NCI-H345 treated with DMSO at 0.1 percent for 48 hours (cell line): ENCODE measurements at regions not wholly inside any gene's neighbourhood (a gene's known extent, or its start where the extent isn't known, plus 50 kb on each side); places are given as distances from the start of the nearest gene placed in this dataset.
"Not testable (repeated sequence)": the region's sequence is repeated elsewhere in the genome, so short reads cannot be mapped to it uniquely, and the experiment has no call there.

Experiments
- DNase-seq: peaks from one replicate; lab custom pipeline; 2025; ENCODE audit not compliant: unreplicated experiment; lab: John Stamatoyannopoulos, UW

DNA sequence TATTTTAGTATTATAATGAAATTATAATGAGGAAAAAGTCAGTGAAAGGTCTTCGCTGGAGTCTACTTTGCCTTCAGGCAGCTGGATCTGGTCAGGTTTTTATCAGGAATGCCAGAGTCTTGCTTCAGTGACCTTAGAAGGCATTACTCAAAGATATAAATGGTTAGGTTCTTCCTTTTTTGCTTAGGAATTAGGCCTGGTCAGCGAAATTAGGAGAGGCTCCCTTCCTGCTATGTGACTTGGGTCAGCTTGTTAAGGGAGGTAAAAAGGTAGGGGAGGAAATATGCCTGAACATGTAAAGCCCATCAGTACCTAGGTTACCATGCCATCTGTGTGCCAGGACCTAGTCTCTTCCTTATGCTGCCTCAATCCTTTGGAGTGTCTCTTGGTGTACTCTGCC lies 115.1 kb downstream of the OTOR start:
- DNase-seq = no peak

DNA sequence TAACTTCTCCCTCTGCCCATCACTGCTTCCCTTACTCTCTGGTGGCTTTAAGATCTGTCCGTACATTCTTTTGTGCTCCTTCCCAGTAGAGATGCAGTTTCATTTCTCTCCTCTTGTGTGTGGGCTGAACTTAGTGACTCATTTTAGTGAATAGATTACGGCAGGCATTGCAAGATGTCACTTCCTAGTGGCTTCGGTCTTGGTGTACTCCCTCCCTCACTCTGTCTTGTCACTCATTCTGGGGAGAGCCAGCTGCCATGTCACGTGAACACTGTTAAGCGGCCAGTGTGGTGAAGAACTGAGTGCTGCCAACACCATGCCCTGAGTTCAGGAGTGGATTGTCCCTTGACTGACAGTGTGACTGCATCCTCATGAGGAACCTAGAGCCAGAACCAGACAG lies 115.9 kb downstream of the OTOR start:
- no peak for DNase-seq

DNA sequence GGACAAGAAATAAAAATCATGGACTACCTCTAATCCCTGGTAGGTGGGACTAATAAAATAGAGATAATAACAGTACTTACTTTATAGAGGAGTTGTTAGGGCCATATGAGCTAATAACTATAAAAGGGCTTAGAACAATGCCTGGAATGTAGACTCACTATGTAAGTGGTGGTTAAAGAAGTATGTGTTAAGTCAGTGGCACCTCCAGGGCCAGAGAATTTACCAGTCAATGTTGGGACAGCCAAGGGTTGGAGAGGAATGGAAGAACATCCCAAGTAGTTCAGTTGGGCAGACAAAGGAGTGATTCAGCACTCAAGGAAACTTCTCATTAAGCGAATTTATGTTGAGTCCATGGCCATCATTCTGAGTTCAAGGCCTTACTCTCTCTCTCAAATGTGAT lies 116.8 kb downstream of the OTOR start:
- no peak for DNase-seq

DNA sequence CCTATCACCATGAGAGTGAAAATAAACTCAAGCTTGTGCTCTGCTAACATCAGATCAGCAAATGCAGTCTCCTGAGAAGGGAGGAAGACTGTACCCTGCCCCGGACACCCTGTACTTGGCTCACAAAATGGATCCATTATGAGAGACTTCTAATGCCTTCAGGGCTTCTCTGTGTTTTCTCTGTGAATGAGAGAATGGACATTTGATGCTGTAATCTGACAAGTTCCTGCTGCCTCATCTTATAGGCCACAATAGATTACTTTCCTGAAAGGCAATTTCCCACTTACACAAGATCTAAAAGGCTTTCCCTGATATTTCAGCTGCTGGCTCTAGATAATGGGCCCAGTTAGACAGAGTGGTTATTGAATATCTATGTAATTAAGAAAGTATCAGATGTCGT lies 117.2 kb downstream of the OTOR start:
- no peak for DNase-seq

DNA sequence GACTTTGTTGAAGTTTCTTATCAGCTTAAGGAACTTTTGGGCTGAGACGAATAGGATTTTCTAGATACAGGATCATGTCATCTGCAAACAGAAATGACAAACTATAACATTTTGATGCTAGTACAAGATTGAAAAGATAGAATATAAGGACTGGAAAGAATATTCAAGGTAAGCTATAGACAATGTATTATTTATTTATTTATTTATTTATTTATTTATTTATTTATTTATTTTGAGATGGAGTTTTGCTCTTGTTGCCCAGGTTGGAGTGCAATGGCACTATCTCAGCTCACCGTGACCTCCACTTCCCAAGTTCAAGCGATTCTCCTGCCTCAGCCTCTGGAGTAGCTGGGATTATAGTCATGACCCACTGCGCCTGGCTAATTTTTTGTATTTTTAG lies 125.0 kb downstream of the OTOR start:
- DNase-seq = not testable (repeated sequence)

DNA sequence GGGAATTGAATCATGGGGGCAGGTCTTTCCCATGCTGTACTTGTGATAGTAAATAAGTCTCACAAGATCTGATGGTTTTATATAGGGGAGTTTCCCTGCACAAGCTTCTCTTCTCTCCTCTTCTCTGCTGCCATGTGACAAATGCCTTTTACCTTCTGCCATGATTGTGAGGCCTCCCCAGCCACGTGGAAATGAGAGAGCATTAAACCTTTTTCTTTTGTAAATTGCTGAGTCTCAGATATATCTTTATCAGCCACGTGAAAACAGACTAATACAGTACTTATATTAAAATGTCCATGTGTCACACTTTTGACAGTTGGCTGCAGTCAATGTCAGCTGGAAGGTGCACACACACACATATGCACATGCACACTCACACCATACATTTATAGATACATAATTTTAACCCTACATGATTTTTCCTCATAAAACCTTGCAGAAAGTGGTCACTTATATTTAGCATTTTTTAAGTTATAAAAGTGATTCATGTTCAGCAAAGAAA lies 128.9 kb downstream of the OTOR start:
- no peak for DNase-seq

DNA sequence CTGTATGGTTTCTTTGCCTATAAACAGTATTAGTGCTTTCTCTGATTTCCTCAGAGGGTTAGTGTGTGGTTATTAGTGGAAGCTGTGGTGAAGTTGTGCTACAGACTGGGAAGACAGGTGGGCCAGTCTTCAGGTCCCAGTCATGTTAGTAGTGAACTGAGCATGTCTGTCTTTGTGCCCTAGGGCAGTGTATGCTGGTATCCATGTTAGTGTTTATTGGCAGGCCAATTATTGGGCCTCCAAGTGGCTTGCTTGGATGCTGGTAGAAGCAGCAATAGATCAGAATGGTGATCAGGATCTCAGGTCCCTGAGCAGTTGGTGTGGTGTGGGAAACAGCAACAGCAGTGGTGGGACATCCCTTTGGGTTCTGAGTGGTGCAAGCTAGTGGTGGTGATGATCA lies 137.6 kb downstream of the OTOR start:
- DNase-seq = no peak

DNA sequence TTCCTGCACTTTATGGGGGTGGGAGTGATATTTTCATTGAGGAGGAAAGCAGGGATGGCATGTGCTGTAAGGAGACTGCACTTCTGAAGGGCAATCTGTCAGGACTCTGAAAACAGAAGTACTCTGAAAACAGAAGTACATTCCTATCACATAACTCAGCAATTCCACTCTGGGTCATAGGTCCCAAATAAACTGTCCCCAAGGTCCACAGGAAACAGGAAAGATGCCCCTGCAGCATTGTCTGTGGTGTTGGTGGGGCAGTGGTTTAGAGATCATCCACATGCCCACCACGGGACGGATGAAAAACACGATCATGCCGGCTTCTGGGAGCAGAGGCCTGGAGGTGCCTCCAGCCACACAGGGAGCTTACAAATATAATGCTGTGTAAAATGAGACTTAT lies 150.3 kb downstream of the OTOR start:
- DNase-seq = no peak

DNA sequence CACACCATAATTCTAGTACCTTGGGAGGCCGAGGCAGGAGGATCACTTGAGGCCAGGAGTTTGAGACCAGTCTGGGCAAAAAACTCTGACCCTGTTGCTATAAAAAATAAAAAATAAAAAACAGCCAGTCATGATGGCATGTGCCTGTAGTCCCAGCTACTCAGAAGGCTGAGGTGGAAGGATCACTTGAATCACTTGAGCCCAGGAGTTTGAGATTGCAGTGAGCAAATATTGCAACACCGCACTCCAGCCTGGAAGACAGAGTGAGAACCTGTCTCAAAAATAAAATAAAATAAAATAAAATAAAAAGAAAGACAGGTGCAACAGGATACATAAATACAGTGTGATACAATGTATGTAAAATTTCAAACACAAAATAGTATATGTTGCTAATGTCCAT lies 154.5 kb downstream of the OTOR start:
- DNase-seq = no peak

DNA sequence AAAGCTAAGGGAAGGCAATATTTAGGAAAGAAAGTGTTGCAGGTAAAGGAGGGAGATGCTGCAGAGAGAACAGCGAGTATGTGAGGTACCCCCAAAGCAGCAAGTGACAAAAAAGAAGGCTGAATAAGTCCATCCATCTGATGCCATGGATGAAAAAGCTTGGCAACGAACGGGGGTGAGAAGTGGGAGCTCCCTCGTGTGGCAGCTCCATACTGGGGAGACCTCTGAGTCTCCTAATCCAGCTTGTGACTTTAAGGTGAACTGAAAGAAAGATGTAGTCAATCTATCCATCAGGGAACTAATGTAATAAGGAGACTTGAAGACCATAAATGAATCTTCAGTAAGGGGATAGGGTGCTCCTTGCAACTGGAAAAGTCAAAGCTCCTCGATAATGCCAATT lies 156.6 kb downstream of the OTOR start:
- no peak for DNase-seq

DNA sequence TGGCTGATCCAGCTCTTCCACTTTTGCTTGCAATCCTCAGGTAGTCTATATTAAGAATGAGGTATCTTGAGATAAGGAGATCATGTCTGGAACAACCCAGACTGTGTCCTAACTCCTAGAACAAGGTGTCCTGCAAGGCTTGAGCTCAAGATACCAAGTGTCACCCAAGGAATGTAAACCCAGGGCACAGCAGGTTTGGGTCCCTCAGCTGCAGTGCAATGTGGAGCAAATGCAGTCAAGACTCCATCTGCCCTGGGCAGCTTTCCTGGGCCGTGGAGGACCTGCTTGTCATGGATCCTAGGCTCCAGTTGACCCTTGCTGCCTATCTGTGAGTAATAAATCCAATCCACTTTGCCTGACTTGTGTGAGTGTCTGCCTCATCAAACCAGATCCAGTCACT lies 166.1 kb downstream of the OTOR start:
- no peak for DNase-seq

DNA sequence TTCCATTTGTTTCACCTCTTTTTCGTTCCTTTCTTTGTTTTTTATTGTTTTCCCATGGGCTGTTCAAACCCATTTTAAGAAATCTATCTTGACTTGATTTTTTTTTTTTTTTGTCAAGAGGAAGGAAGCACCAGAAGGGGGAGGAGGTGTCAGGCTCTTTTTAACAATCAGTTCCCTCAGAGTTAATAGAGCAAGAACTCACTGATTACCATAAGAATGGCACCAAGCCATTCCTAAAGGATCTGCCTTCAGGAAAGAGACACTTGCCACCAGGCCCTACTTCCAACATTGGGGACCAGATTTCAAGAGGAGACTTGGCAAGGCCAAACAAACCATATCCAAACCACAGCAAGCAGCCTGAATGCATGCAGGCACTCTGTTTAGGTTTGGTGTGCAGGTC lies 168.0 kb downstream of the OTOR start:
- DNase-seq = no peak

DNA sequence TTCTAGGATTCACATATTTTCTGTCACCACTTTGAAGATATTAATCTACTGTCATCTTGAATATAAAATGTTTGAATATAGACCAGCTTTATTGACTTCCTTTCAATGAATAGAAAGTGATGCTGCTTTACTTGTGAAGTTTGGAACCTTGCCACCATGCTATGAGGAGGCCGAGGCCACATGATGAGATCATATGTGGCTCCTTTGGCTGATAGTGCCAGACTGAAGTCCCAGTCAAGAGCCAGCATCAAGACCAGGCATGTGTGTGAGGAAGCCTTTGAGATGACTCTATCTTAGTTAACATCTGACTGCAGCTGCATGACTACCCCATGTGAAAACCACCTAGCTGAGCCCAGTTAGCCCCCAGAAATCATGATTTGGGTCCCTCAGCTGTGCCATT lies 169.5 kb downstream of the OTOR start:
- DNase-seq = no peak

DNA sequence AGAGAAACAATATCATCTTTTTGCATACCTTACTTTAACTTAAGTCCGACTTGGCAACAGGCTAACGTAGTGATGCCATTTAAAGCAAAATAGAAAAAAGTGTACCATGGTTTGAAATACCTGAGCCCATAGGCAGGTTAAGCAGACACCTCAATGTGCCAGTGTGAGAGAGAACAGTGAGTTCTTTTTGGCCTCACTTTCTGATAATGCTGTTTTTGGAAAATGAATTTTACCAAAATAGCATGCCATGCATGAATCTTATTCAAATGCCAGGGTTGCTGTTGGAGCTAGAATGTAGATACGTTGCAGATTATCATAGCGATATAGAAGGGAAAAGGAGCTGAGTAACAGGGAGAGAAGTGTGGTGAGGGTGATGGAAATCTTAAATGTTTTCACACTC lies 170.2 kb downstream of the OTOR start:
- DNase-seq = no peak

DNA sequence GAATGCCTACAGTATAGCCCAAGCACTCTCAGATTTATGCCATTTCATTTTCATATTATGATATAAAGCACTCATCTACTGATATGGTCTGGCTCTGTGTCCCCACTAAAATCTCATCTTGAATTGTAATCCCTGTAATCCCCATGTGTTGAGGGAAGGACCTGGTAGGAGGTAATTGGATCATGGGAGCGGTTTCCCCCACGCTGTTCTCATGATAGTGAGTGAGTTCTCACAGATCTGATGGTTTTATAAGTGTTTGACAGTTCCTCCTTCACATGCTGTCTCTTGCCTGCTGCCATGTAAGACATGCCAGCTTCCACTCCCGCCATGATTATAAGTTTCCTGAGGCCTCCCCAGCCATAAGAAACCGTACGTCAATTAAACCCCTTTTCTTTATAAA lies 171.7 kb downstream of the OTOR start:
- DNase-seq = no peak

DNA sequence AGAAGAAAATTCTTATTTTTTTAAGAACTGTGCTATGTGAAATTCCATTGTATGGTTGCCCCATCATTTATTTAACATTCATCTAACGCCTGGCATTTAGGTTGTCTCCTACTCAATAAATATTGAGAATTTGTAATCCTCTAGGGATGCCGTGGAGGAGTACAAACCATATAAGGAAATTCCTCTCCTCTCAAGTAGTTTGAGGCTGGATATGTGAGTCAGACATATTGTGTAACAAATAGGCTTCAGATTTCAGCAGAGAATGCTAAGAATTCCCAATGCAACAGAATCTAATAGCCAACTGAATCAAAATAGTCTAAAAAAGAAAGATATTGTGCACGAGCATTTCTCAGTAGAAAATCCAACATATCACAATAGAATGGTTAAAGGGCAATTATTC lies 174.7 kb downstream of the OTOR start:
- DNase-seq = no peak

DNA sequence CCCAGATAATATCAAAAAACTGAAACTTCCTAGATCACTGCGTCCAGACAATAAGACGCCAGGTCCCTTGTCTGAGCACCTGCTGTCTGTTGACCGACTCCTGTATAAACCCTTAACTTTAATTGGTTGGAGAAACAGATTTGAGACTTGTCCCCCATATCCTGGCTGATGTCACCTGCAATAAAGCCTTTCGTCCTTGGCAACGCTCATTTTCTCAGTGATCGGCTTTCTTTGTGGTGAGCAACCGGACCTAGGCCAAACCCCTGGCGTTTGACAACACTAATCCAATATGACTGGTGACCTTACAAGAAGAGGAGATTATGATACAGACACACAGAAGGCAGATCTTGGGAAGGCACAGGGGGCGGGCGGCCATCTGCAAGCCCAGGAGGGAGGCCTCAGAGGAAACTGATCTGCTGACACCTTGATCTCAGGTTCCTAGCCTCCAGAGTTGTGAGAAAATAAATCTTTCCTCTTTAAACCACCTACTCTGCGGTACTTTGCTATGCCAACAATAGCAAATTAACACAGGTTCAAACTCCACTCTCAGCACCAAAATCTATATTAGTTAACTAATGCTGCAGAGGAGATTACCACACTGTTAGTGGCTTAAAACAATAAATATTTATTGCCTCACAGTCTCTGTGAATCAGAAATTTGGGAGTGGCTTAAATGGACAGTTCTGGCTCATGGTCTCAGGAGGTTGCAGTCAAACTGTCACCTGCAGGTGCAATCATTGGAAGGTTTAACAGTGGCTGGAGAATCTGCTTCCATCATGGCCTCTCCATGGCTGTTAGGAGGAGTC lies 178.7 kb downstream of the OTOR start:
- DNase-seq = no peak

DNA sequence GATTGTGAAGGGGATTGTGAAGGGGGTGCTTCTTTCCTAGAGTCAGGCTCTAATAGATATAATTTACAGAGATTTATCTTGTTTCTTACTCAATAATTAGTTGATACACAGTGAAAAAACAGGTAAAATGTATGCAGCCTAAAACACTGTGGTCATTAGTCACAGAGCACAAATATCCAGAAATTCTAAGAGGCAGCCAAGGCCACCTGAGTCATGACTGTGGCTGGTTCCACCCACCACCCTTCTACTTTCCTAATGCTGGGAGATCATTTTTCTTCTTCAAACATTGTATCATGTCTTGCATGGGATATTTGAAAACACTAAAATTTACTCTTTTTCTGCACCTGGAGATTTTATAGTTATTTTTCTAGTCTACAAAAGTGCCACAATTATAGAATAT lies 181.6 kb downstream of the OTOR start:
- no peak for DNase-seq

DNA sequence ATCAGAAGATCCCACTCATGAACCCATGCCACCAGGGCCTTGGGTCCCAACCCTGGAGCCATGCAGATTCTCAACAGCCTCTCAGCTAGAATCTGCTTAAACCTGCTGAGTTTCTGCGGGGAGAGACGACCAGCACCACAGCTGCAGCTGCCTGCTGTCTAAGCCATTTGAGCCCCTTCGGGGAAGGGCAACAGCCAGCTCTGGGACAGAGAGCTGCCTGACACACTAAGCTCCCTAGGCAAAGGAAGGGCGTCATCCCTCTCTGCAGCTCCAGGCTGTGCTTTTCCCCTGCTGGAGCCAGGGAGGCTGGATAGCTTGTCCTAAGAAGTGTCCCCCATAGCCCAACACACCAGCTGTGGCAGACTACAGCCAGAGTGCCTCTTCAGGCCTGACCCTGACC lies 182.5 kb downstream of the OTOR start:
- DNase-seq = no peak

DNA sequence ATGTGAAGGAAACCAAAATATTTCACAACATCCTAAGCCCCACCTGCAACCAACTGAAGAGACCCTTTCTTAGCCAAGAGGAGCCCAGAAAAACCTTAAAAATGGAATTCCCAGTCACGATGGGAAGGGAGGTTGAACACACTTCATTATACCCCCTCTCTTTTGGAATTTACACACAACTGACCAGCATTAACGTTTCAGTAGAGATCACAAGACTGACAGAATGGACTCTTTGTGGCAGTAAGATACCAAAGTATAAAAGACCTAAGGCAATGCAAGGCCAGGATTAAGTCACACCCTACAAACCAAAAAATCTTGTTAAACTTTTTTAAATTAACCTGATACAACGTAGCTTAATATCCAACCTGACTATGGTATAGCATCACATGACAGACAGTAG lies 190.9 kb downstream of the OTOR start:
- no peak for DNase-seq

DNA sequence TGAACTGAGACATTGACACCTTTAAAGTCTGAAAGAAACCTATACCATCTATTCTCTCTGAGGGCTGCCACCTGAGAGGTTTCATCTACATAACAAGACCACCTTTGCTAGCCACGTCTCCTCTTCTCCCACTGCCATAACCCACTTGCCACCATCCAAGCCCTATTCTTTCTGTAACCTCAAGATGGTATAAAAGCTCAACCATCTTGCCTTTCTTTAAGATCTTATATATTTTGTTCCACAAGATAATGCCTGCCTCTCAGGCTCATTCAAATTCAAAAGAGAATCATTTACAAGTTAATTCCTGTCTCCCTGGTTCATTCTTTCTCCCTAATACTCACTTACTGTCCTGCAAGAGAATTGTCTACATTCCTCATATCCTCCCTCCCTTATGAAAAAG lies 192.5 kb downstream of the OTOR start:
- DNase-seq = no peak

DNA sequence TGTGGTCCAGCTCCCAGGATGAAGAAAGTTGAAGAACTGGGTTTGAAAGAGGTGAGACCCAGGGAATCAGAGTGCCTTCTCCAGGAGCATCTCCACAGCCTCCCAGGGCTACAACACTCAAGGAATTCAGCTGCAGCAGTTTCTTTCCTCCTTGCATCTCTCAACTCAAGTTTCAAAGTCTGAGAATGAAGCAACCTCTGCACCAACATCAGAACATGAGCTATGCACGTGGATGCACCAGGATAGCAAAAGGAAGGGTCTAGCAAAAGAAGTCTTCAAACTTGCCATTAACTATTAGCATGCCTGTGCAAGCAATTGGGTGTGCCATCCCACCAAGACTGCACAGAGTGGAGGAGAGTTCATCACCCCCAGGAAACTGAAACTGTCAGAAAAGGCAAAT lies 193.9 kb downstream of the OTOR start:
- DNase-seq = no peak

DNA sequence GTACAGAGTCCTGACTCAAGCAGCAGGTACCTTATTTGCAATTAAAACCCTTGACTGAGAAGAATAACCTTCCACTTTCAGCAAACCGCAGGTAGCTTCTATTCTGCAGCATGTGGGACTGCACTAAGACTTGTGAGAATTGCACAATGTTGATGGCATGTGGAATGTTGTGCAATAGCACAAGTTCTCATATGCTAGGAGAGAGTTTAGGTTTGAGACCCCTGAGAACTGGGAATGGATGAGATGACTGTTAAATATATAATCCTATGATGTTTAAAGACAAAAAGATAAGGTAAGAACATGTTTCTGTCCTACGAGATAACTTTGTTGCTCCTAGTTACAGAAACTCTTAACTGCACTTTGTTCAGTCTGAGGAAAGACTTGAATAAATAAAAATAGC lies 194.6 kb downstream of the OTOR start:
- no peak for DNase-seq
